ENCODE measurements at regions not wholly inside any gene's neighbourhood (a gene's known extent, or its start where the extent isn't known, plus 50 kb on each side); places are given as distances from the start of the nearest gene placed in this dataset.

DNA sequence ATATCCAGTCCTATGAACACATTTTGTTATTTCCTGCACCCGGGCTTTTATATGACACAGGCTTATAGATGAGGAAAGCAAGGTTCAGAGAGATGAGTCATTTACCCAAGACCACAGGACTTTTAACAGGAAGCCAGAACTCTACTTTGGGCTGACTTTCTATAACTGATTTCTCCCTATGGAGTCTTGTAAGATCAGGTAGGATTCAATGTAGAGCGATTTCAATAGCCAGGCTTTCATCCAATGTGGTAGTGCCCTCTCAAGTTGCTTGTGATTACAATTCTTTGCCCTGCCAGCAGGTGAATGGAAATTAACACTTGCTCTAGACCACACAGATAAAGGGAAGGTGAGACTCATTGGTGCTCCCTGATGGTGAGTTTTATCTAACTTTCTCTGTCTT is 378.3 kb downstream of the INSC start:
- CTCF ChIA-PET = no interaction called here
- intact Hi-C loops (cut with micrococcal nuclease) = no loop called here
- peaks cover 5% of the 10 kb centered on the region for H3K36me3 Mint-ChIP-seq (ENCODE audit: insufficient read depth, unreplicated experiment)
- H3K4me3 Mint-ChIP-seq (ENCODE audit: unreplicated experiment) = no peak overlapping the region
- no TSS peak for BruUV-seq (replicated peaks)
- peaks cover 17% of the 10 kb centered on the region for H3K4me1 Mint-ChIP-seq (ENCODE audit: insufficient read depth, unreplicated experiment)
- H3K9me3 Mint-ChIP-seq (ENCODE audit: unreplicated experiment) = peaks cover 8% of the 10 kb centered on the region
- peak; percentile 76 for DNase-seq (ENCODE audit: unreplicated experiment)
- TF ChIP-seq, protein P1, sequence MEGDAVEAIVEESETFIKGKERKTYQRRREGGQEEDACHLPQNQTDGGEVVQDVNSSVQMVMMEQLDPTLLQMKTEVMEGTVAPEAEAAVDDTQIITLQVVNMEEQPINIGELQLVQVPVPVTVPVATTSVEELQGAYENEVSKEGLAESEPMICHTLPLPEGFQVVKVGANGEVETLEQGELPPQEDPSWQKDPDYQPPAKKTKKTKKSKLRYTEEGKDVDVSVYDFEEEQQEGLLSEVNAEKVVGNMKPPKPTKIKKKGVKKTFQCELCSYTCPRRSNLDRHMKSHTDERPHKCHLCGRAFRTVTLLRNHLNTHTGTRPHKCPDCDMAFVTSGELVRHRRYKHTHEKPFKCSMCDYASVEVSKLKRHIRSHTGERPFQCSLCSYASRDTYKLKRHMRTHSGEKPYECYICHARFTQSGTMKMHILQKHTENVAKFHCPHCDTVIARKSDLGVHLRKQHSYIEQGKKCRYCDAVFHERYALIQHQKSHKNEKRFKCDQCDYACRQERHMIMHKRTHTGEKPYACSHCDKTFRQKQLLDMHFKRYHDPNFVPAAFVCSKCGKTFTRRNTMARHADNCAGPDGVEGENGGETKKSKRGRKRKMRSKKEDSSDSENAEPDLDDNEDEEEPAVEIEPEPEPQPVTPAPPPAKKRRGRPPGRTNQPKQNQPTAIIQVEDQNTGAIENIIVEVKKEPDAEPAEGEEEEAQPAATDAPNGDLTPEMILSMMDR (IDR thresholded peaks at IDR 0.05; ENCODE audit: unreplicated experiment) = no peak
- POLR2A ChIA-PET = no interaction called here
- H3K27me3 Mint-ChIP-seq (ENCODE audit: insufficient read depth, unreplicated experiment) = peaks cover 35% of the 10 kb centered on the region
- H3K27ac Mint-ChIP-seq (ENCODE audit: low read depth, unreplicated experiment) = no peak overlapping the region

DNA sequence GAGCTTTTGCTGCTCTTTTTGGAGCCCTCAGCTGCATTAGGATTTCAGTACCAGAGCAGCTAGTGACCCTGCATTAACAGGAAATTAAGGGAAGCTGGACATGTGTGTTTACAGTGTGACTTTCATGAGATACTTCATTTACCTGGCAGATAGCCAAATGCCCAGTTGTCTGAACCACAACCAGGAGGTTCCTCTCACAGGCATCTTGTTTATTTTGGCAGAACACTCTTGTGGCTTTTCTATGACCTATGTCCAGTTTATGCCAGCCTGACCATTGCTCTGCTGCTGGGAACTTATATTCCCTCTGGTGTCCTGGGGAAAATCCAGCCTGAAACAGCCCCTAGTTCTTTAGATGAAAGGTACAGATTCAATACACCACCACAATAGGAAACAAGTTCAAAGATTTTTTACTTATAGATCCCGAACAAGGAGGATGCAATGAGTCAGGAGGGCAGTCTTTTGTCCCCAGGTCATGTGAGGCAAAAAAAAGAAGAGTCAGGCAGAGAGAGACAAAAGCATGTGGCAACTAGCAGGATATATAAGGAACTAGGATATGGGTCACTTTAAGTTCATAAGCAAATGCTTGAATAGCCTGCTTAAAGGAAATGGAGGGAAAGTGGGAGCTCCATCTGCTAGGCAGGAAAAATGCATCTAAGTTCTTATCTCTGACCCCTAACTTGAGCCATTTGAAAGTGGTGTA is 379.3 kb downstream of the INSC start:
- DNase-seq (ENCODE audit: unreplicated experiment) = peak; percentile 86
- TF ChIP-seq, protein P1 (IDR thresholded peaks at IDR 0.05; ENCODE audit: unreplicated experiment) = no peak
- Mint-ChIP-seq H3K4me1 (ENCODE audit: insufficient read depth, unreplicated experiment) (peaks cover 16% of the 10 kb centered on the region), H3K9me3 (ENCODE audit: unreplicated experiment) (peaks cover 8% of the 10 kb centered on the region), H3K27me3 (ENCODE audit: insufficient read depth, unreplicated experiment) (peaks cover 27% of the 10 kb centered on the region), H3K36me3 (ENCODE audit: insufficient read depth, unreplicated experiment) (peaks cover 5% of the 10 kb centered on the region), H3K27ac (ENCODE audit: low read depth, unreplicated experiment) (no peak overlapping the region), H3K4me3 (ENCODE audit: unreplicated experiment) (no peak overlapping the region)
- ChIA-PET CTCF (interaction anchor here (0.7 kb wide), 1 partner anchor 26 kb away, joined by 3 read pairs; no protein-coding TSS in a partner anchor), POLR2A (interaction anchor here (0.7 kb wide), 1 partner anchor 13 kb away, joined by 3 read pairs; no protein-coding TSS in a partner anchor)
- no TSS peak for BruUV-seq (replicated peaks)
- intact Hi-C loops (cut with micrococcal nuclease) = no loop called here

DNA sequence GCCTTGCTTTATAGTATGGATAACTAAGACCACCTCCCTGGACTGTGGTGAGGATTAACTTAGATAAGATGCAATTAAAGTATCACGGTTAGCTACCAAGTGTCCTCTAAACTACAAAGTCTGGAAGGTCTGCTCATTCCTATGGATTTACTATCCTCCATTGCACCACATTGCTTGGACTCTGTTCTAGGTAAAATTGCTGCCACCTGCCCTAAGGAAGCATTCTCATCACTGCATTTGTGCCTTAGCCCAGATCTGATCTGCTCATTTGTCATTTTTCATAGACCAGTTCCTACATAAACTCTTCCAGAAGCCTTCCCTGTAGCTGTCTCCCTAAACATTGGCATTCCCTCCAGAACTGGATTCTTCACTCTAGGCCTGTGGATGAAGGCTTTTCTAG is 380.0 kb downstream of the INSC start:
- no peak overlapping the region for H3K4me3 Mint-ChIP-seq (ENCODE audit: unreplicated experiment)
- DNase-seq (ENCODE audit: unreplicated experiment) = no peak
- H3K9me3 Mint-ChIP-seq (ENCODE audit: unreplicated experiment) = peaks cover 8% of the 10 kb centered on the region
- TF ChIP-seq, protein P1 (IDR thresholded peaks at IDR 0.05; ENCODE audit: unreplicated experiment) = no peak
- H3K36me3 Mint-ChIP-seq (ENCODE audit: insufficient read depth, unreplicated experiment) = peaks cover 5% of the 10 kb centered on the region
- ChIA-PET POLR2A (interaction anchor here (0.7 kb wide), 1 partner anchor 13 kb away, joined by 3 read pairs; no protein-coding TSS in a partner anchor), CTCF (interaction anchor here (0.7 kb wide), 1 partner anchor 27 kb away, joined by 3 read pairs; no protein-coding TSS in a partner anchor)
- peaks cover 27% of the 10 kb centered on the region for H3K27me3 Mint-ChIP-seq (ENCODE audit: insufficient read depth, unreplicated experiment)
- H3K27ac Mint-ChIP-seq (ENCODE audit: low read depth, unreplicated experiment) = no peak overlapping the region
- peaks cover 13% of the 10 kb centered on the region for H3K4me1 Mint-ChIP-seq (ENCODE audit: insufficient read depth, unreplicated experiment)
- BruUV-seq (replicated peaks) = no TSS peak
- intact Hi-C loops (cut with micrococcal nuclease) = no loop called here

DNA sequence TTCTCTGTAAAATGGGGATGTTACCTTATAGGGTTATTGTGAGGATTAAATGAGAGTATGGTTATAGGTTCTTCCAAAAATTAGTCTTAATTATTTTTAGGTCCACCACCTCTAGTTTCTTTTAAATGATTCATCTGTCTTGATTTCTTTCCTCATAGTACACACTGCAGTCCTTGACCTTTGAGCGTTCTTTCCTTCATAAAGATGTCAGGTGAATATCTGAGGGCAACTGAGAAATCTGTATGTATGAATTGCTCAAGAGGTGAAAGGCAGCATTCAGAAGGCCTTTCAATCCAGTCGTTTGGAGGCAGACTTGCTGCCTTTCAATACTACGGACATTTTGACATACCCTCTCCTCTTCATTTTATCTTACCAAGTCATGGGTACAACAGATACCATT is 380.7 kb downstream of the INSC start:
- Mint-ChIP-seq H3K9me3 (ENCODE audit: unreplicated experiment) (peaks cover 6% of the 10 kb centered on the region), H3K4me3 (ENCODE audit: unreplicated experiment) (no peak overlapping the region)

More for the DNA sequence above, 380.7 kb downstream of the INSC start:
- ChIA-PET CTCF (interaction anchor here (0.6 kb wide), 1 partner anchor 1120 kb away, joined by 3 read pairs; no protein-coding TSS in a partner anchor), POLR2A (no interaction called here)
- H3K4me1 Mint-ChIP-seq (ENCODE audit: insufficient read depth, unreplicated experiment) = peaks cover 13% of the 10 kb centered on the region
- peaks cover 24% of the 10 kb centered on the region for H3K27me3 Mint-ChIP-seq (ENCODE audit: insufficient read depth, unreplicated experiment)
- no peak for DNase-seq (ENCODE audit: unreplicated experiment)
- intact Hi-C loops (cut with micrococcal nuclease) = no loop called here
- no peak overlapping the region for H3K27ac Mint-ChIP-seq (ENCODE audit: low read depth, unreplicated experiment)
- TF ChIP-seq, protein P1 (IDR thresholded peaks at IDR 0.05; ENCODE audit: unreplicated experiment) = no peak
- H3K36me3 Mint-ChIP-seq (ENCODE audit: insufficient read depth, unreplicated experiment) = peaks cover 5% of the 10 kb centered on the region
- BruUV-seq (replicated peaks) = no TSS peak
